NB4 (cell line): ENCODE measurements at regions not wholly inside any gene's neighbourhood (a gene's known extent, or its start where the extent isn't known, plus 50 kb on each side); places are given as distances from the start of the nearest gene placed in this dataset.

Source experiments
- DNase-seq: peaks from one replicate; pipeline ENCODE4 v3.0.0; 2010; ENCODE audit warnings: low read depth
- H3K4me3 ChIP-seq: one replicate; pipeline ENCODE4 v1.5.1; 2011; ENCODE audit warnings: mild to moderate bottlenecking, low read depth, low read length, moderate library complexity
- MYC ChIP-seq: IDR thresholded peaks from 2 replicates; pipeline ENCODE4 v1.6.1; 2011; ENCODE audit warnings: low read depth, low read length
- POLR2A ChIP-seq: IDR thresholded peaks from 2 replicates; pipeline ENCODE4 v1.6.1; 2011; ENCODE audit warnings: mild to moderate bottlenecking; ENCODE audit not compliant: insufficient read length; ENCODE audit errors: extremely low read depth
- TF ChIP-seq, protein P1 (sequence below): IDR thresholded peaks from 2 replicates; pipeline ENCODE4 v1.6.1; 2011; ENCODE audit warnings: low read depth, low read length
- TF ChIP-seq, protein P2 (sequence below): IDR thresholded peaks from one replicate; pipeline ENCODE4 v1.5.1; 2012; ENCODE audit warnings: low read depth, low read length

DNA sequence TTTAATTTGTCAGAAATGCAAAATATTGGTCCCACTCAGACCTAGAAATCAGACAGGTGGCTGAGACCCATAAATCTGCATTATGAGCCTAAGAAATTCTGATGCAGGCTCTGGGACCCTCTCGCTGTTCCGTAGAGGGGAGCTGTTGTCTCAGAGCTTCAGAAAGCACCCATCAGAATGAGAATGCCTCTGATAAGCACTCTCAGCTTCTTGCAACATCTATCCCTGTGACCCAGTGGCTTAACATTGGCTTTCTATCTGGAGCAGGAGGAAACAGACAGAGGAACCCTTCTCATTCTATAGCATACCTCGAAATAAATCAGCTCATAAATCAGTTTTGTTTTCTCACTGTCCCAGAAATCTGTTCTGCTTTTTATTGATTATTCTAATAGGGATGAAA, 184.6 kb upstream of the SP4 start:
- TF ChIP-seq, protein P1, sequence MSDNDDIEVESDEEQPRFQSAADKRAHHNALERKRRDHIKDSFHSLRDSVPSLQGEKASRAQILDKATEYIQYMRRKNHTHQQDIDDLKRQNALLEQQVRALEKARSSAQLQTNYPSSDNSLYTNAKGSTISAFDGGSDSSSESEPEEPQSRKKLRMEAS: no peak
- TF ChIP-seq POLR2A (no peak), MYC (no peak)
- TF ChIP-seq, protein P2, sequence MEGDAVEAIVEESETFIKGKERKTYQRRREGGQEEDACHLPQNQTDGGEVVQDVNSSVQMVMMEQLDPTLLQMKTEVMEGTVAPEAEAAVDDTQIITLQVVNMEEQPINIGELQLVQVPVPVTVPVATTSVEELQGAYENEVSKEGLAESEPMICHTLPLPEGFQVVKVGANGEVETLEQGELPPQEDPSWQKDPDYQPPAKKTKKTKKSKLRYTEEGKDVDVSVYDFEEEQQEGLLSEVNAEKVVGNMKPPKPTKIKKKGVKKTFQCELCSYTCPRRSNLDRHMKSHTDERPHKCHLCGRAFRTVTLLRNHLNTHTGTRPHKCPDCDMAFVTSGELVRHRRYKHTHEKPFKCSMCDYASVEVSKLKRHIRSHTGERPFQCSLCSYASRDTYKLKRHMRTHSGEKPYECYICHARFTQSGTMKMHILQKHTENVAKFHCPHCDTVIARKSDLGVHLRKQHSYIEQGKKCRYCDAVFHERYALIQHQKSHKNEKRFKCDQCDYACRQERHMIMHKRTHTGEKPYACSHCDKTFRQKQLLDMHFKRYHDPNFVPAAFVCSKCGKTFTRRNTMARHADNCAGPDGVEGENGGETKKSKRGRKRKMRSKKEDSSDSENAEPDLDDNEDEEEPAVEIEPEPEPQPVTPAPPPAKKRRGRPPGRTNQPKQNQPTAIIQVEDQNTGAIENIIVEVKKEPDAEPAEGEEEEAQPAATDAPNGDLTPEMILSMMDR: no peak
- DNase-seq: no peak
- H3K4me3 ChIP-seq: no peak overlapping the region

- TF ChIP-seq, protein P2: no peak
- TF ChIP-seq, protein P1: no peak
- no peak for TF ChIP-seq POLR2A
- no peak for TF ChIP-seq MYC
- DNase-seq: no peak
- no peak overlapping the region for H3K4me3 ChIP-seq
Observed at GRCh38 chr7:21251151-21251800, 176.6 kb upstream of the SP4 start.

GRCh38 chr7:21253740-21254687, 173.9 kb upstream of the SP4 start:
- DNase-seq: peak; percentile 66
- TF ChIP-seq, protein P2: peak; percentile 83
- TF ChIP-seq, protein P1: no peak
- TF ChIP-seq MYC (no peak), POLR2A (no peak)
- H3K4me3 ChIP-seq: no peak overlapping the region

DNA sequence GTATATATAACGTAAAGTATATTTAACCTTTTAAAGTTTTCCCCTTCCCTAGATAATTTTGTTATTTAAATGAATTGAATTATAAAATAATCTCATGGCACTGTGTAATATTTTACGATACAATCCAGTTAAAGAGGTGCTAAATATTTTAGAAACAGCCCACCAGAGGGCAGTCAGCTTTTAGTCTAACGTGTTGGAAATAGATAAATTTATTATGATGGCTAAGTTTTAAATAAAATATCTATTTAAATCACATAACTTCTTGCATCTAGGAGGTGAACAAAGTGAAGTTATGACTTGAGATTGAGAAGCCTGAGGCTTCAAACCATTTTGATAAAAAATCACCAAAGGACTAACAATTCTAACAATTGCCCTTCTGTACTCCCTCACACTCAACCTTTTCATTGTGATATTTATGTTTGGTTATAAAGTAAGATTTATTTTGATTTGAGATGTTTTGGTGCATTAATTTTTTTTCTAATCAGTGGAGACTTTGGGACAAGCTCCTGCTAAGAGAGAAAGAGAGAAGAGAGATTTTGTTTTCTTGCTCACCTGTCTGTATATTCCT, 171.5 kb upstream of the SP4 start:
- no peak for TF ChIP-seq MYC
- TF ChIP-seq, protein P2: peak; percentile 22
- no peak overlapping the region for H3K4me3 ChIP-seq
- DNase-seq: peak; percentile 47

DNA sequence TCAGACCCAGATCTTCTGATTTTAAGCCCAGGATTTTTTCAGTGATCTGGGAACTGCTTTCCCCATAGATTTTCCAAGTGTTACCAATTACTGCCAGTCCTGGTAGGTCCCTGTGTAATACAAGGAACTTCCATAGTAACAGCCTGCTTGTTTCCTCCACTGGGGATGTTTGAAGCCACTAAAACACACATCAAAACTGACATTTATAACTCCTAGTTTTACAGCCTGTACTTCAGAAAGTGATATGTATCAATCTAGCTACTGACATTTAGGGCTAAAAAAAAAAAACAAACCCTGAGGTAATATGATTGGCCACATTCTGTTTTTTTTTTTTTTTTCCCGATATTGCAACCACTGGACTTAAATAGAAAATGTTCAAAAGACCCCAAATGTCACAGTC, 166.9 kb upstream of the SP4 start:
- H3K4me3 ChIP-seq: no peak overlapping the region
- no peak for DNase-seq
- TF ChIP-seq POLR2A (no peak), MYC (no peak)
- TF ChIP-seq, protein P2: no peak
- TF ChIP-seq, protein P1: no peak
